Loucy (cell line): ENCODE measurements at regions not wholly inside any gene's neighbourhood (a gene's known extent, or its start where the extent isn't known, plus 50 kb on each side); places are given as distances from the start of the nearest gene placed in this dataset.

ENCODE experiments used
- EZH2phosphoT487 ChIP-seq: fragments of 200-600 bp; IDR thresholded peaks from 2 replicates; pipeline ENCODE4 v1.6.1; 2018; ENCODE audit warnings: antibody characterized with exemption, mild to moderate bottlenecking, moderate library complexity, borderline replicate concordance
- TF ChIP-seq, protein P1 (sequence below): fragments of 200-600 bp; sonication (generic); conservative IDR thresholded peaks from 2 replicates; pipeline ENCODE4 v1.5.1; 2014; ENCODE audit warnings: mild to moderate bottlenecking, antibody characterized with exemption, low read length

DNA sequence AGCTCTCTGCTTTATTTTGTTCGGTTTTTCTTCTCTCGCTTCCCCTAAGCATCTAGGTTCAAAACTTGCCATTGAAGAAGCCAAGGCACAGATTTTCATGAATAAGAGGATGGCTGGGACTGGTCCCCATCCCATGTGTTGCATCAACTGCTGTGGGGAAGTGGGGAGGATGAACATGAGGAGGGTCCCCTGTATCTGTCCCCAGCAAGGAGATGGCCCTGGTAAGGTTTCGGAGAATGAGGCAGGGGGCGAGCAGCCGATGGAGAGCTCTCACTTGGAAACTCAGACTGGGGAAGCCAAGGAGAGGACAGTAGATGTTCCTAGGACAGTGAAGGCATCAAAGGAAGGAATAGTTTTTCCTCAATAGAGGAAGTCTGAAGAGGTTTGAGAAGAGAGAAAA is 142.0 kb upstream of the ATP2B2 start:
- TF ChIP-seq, protein P1, sequence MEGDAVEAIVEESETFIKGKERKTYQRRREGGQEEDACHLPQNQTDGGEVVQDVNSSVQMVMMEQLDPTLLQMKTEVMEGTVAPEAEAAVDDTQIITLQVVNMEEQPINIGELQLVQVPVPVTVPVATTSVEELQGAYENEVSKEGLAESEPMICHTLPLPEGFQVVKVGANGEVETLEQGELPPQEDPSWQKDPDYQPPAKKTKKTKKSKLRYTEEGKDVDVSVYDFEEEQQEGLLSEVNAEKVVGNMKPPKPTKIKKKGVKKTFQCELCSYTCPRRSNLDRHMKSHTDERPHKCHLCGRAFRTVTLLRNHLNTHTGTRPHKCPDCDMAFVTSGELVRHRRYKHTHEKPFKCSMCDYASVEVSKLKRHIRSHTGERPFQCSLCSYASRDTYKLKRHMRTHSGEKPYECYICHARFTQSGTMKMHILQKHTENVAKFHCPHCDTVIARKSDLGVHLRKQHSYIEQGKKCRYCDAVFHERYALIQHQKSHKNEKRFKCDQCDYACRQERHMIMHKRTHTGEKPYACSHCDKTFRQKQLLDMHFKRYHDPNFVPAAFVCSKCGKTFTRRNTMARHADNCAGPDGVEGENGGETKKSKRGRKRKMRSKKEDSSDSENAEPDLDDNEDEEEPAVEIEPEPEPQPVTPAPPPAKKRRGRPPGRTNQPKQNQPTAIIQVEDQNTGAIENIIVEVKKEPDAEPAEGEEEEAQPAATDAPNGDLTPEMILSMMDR, result no peak
- TF ChIP-seq EZH2phosphoT487, result no peak
